ENCODE measurements at regions not wholly inside any gene's neighbourhood (a gene's known extent, or its start where the extent isn't known, plus 50 kb on each side); places are given as distances from the start of the nearest gene placed in this dataset.
"Not testable (repeated sequence)": the region's sequence is repeated elsewhere in the genome, so short reads cannot be mapped to it uniquely, and the experiment has no call there.

- no peak for DNase-seq (ENCODE audit: low read depth)
Observed at GRCh38 chr2:142649581-142649980, 227.9 kb upstream of the KYNU start.

GRCh38 chr2:142642650-142643049, 234.8 kb upstream of the KYNU start:
- DNase-seq (ENCODE audit: low read depth) = no peak

- no peak for DNase-seq (ENCODE audit: low read depth)
Observed at GRCh38 chr2:142629193-142629592, 248.3 kb upstream of the KYNU start.

GRCh38 chr2:142621287-142621686, 256.2 kb upstream of the KYNU start:
- DNase-seq (ENCODE audit: low read depth) = no peak

GRCh38 chr2:142617461-142617860, 260.0 kb upstream of the KYNU start:
- no peak for DNase-seq (ENCODE audit: low read depth)

- no peak for DNase-seq (ENCODE audit: low read depth)
Observed at GRCh38 chr2:142615876-142616275, 261.6 kb upstream of the KYNU start.

GRCh38 chr2:142613193-142613592, 264.3 kb upstream of the KYNU start:
- DNase-seq (ENCODE audit: low read depth) = not testable (repeated sequence)

- no peak for DNase-seq (ENCODE audit: low read depth)
Observed at GRCh38 chr2:142605421-142605820, 272.0 kb upstream of the KYNU start.

GRCh38 chr2:142603759-142604158, 273.7 kb upstream of the KYNU start:
- no peak for DNase-seq (ENCODE audit: low read depth)

GRCh38 chr2:142602418-142602989, 275.0 kb upstream of the KYNU start:
- no peak for DNase-seq (ENCODE audit: low read depth)

- DNase-seq (ENCODE audit: low read depth) = no peak
Observed at GRCh38 chr2:142601794-142602193, 275.7 kb upstream of the KYNU start.

GRCh38 chr2:142599504-142599903, 278.0 kb upstream of the KYNU start:
- no peak for DNase-seq (ENCODE audit: low read depth)

GRCh38 chr2:142598846-142599245, 278.6 kb upstream of the KYNU start:
- no peak for DNase-seq (ENCODE audit: low read depth)

- no peak for DNase-seq (ENCODE audit: low read depth)
Observed at GRCh38 chr2:142596334-142597088, 281.0 kb upstream of the KYNU start.

GRCh38 chr2:142594935-142595334, 282.5 kb upstream of the KYNU start:
- DNase-seq (ENCODE audit: low read depth) = no peak

- DNase-seq (ENCODE audit: low read depth) = no peak
Observed at GRCh38 chr2:142592171-142592570, 285.3 kb upstream of the KYNU start.

GRCh38 chr2:142591420-142591819, 286.0 kb upstream of the KYNU start:
- DNase-seq (ENCODE audit: low read depth) = no peak

- DNase-seq (ENCODE audit: low read depth) = no peak
Observed at GRCh38 chr2:142588269-142588668, 289.2 kb upstream of the KYNU start.

GRCh38 chr2:142586693-142587580, 290.5 kb upstream of the KYNU start:
- DNase-seq (ENCODE audit: low read depth) = no peak

GRCh38 chr2:142585785-142586184, 291.7 kb upstream of the KYNU start:
- no peak for DNase-seq (ENCODE audit: low read depth)

GRCh38 chr2:142582317-142582716, 295.1 kb upstream of the KYNU start:
- DNase-seq (ENCODE audit: low read depth) = no peak

- no peak for DNase-seq (ENCODE audit: low read depth)
Observed at GRCh38 chr2:142581491-142581890, 296.0 kb upstream of the KYNU start.

- no peak for DNase-seq (ENCODE audit: low read depth)
Observed at GRCh38 chr2:142580691-142581090, 296.8 kb upstream of the KYNU start.

Data from RPMI7951 (cell line).